HepG2 (cell line): ENCODE measurements at regions not wholly inside any gene's neighbourhood (a gene's known extent, or its start where the extent isn't known, plus 50 kb on each side); places are given as distances from the start of the nearest gene placed in this dataset.

Experiments used
- ATAC-seq: fragments of 200-7000 bp; cut with Tn5 transposase; 3 replicates; pipeline ENCODE4 v1.9.1; 2020; ENCODE audit warnings: mild to moderate bottlenecking, moderate library complexity
- BruUV-seq: library from RNA; stranded (reverse); fragments of 400-500 nt; replicated peaks from 2 replicates; lab custom pipeline; 2021; lab: Mats Ljungman, UMichigan
- CTCF ChIA-PET: fragments of 300-600 bp; formaldehyde crosslinking; extraction: SDS; loops from one replicate; lab custom pipeline; 2021; ENCODE audit warnings: low total read pairs, inconsistent platforms, low intra/inter-chr PET ratio; lab: Yijun Ruan, JAX
- POLR2A ChIA-PET: fragments of 350-600 bp; sonication (Branson Sonifier 250); formaldehyde crosslinking; loops from one replicate; lab custom pipeline; 2020; ENCODE audit warnings: antibody characterized with exemption, inconsistent platforms; lab: Yijun Ruan, JAX
- DNase-seq: peaks from one replicate; pipeline ENCODE4 v3.0.0-alpha.2; 2015; ENCODE audit warnings: low spot score
- FAIRE-seq: peaks from 3 replicates; lab custom pipeline; 2011; peaks lifted over from hg19 to GRCh38; lab: Jason Lieb, UNC
- H2AFZ ChIP-seq: one replicate; pipeline ENCODE4 v1.6.1; 2011; ENCODE audit warnings: low read length, inconsistent platforms
- H3K27ac ChIP-seq: fragments of 300-600 bp; 3 replicates; pipeline ENCODE4 v1.8.0; 2011; ENCODE audit warnings: mixed run types, mild to moderate bottlenecking, mixed read lengths, low read length, inconsistent platforms; ENCODE audit not compliant: insufficient read depth; ENCODE audit errors: extremely low read length
- H3K27me3 ChIP-seq, 2 experiments: fragments of 200-600 bp in 1 of 2; 2 replicates in 1 of 2; 3 replicates in 1 of 2; pipeline versions ENCODE4 v1.6.0 to v1.8.0; 2011; ENCODE audit warnings: low read length in 2 of 2, mild to moderate bottlenecking in 2 of 2, moderate library complexity in 2 of 2, inconsistent platforms in 1 of 2; ENCODE audit not compliant: insufficient read depth in 2 of 2, control insufficient read depth in 1 of 2
- H3K36me3 ChIP-seq, 2 experiments: fragments of 200-600 bp in 1 of 2; replicated peaks in 1 of 2; 2 replicates in 1 of 2; 3 replicates in 1 of 2; pipeline versions ENCODE4 v1.5.1 to v1.8.0; 2011; ENCODE audit warnings: low read length in 2 of 2, inconsistent platforms in 1 of 2; ENCODE audit not compliant: insufficient read depth in 2 of 2, control insufficient read depth in 1 of 2
- H3K4me1 ChIP-seq: 2 replicates; pipeline ENCODE4 v1.5.1; 2012; ENCODE audit warnings: low read length, inconsistent platforms; ENCODE audit not compliant: insufficient read depth
- H3K4me2 ChIP-seq: 2 replicates; pipeline ENCODE4 v1.6.0; 2011; ENCODE audit warnings: low read depth, low read length, inconsistent platforms
- H3K4me3 ChIP-seq, 3 experiments: fragments of 200-600 bp in 1 of 3; sonication (generic), shearing (Covaris generic) in 1 of 3; replicated peaks in 1 of 3; 2 replicates each; pipeline ENCODE4 v1.5.1; 2011 to 2016; ENCODE audit warnings: low read length in 3 of 3, inconsistent platforms in 2 of 3, low read depth in 2 of 3, mild to moderate bottlenecking in 2 of 3, control low read depth in 1 of 3, mixed read lengths in 1 of 3; ENCODE audit not compliant: insufficient read depth in 1 of 3
- H3K79me2 ChIP-seq: one replicate; pipeline ENCODE4 v1.6.1; 2011; ENCODE audit warnings: low read length, inconsistent platforms; ENCODE audit not compliant: insufficient read depth
- H3K9ac ChIP-seq: 2 replicates; pipeline ENCODE4 v1.6.0; 2011; ENCODE audit warnings: mild to moderate bottlenecking, low read depth, low read length, inconsistent platforms; ENCODE audit not compliant: insufficient read depth
- H3K9me3 ChIP-seq: 2 replicates; pipeline ENCODE4 v1.5.1; 2012; ENCODE audit warnings: mild to moderate bottlenecking, low read length
- H4K20me1 ChIP-seq: 2 replicates; pipeline ENCODE4 v1.6.0; 2011; ENCODE audit warnings: inconsistent platforms, mild to moderate bottlenecking, low read length, moderate library complexity; ENCODE audit not compliant: insufficient read depth
- FOXC1 ChIP-seq: sonication (generic); formaldehyde crosslinking; IDR thresholded peaks from 2 replicates; pipeline ENCODE4 v1.8.0; 2022; ENCODE audit warnings: mild to moderate bottlenecking, missing genetic modification reagents, borderline replicate concordance
- KDM5B ChIP-seq: sonication (generic); formaldehyde crosslinking; IDR thresholded peaks from 2 replicates; pipeline ENCODE4 v1.4.0; 2020; ENCODE audit warnings: missing genetic modification reagents, mild to moderate bottlenecking, borderline replicate concordance
- PRMT3 ChIP-seq: sonication (generic); formaldehyde crosslinking; IDR thresholded peaks from 2 replicates; pipeline ENCODE4 v1.8.1; 2022; ENCODE audit warnings: low read depth, mild to moderate bottlenecking, moderate library complexity, missing genetic modification reagents, borderline replicate concordance
- ZIK1 ChIP-seq: sonication (generic); formaldehyde crosslinking; IDR thresholded peaks from 2 replicates; pipeline ENCODE4 v1.5.0; 2020; ENCODE audit warnings: mild to moderate bottlenecking, low read depth, missing genetic modification reagents, borderline replicate concordance
- ZNF280B ChIP-seq: sonication (generic); formaldehyde crosslinking; IDR thresholded peaks from 2 replicates; pipeline ENCODE4 v1.5.0; 2020; ENCODE audit warnings: missing genetic modification reagents, mild to moderate bottlenecking, borderline replicate concordance
- ZNF746 ChIP-seq: sonication (generic); formaldehyde crosslinking; IDR thresholded peaks from 2 replicates; pipeline ENCODE4 v1.8.0; 2022; ENCODE audit warnings: mild to moderate bottlenecking, missing genetic modification reagents
- WGBS: methylation state at CpG from one replicate; pipeline ENCODE4 v1.1.6; 2017; ENCODE audit warnings: low lambda C conversion rate; 5-methylcytosine and 5-hydroxymethylcytosine counted together
- in situ Hi-C: cut with HindIII; loops from 2 replicates; pipeline ENCODE4 v1.10.0; 2017; ENCODE audit warnings: low pct_unique_long_range_greater_than_20kb; ENCODE audit not compliant: extremely low pct_ligation_motif_present
- intact Hi-C: fragments of 100-400 bp; cut with micrococcal nuclease; formaldehyde crosslinking; loops from one replicate; pipeline ENCODE4 v1.10.0; 2022; ENCODE audit not compliant: unreplicated experiment
- TF ChIP-seq, protein P1 (sequence below): fragments of 450-650 bp; IDR thresholded peaks from 2 replicates; pipeline ENCODE4 v1.6.1; 2016
- TF ChIP-seq, protein P2 (sequence below): sonication (generic); formaldehyde crosslinking; IDR thresholded peaks from 2 replicates; pipeline ENCODE4 v1.8.0; 2022; ENCODE audit warnings: mild to moderate bottlenecking, missing genetic modification reagents, moderate library complexity

GRCh38 chrX:88603237-88603636 is 143.8 kb upstream of the CPXCR1 start:
- Histone ChIP-seq H3K4me3 (no peak overlapping the region), H3K79me2 (no peaks in the 10 kb centered on the region), H3K9me3 (peaks cover 7% of the 10 kb centered on the region; the same call in 1 of the 2 replicates), H3K36me3 (no peaks in the 10 kb centered on the region), H3K27ac (peak overlapping the region; percentile 98), H3K27me3 (no peaks in the 10 kb centered on the region), H4K20me1 (no peaks in the 10 kb centered on the region), H3K4me2 (no peak overlapping the region), H2AFZ (no peak overlapping the region), H3K4me1 (peaks cover 57% of the 10 kb centered on the region), H3K9ac (peak overlapping the region; percentile 80; the same call in 1 of the 2 replicates)
- 100% methylated on average over 3 of the region's 3 CpGs for WGBS
- no peak for DNase-seq
- BruUV-seq, result no TSS peak
- in situ Hi-C loops (no loop called here), intact Hi-C loops (no loop called here)
- ChIA-PET CTCF (no interaction called here), POLR2A (interaction anchor here (3.9 kb wide), 1 partner anchor 43 kb away, joined by 31 read pairs; no protein-coding TSS in a partner anchor)
- ATAC-seq, result no peak
- TF ChIP-seq ZNF280B (no peak), PRMT3 (CRISPR knock-in tag) (no peak), ZNF746 (CRISPR knock-in tag) (no peak), FOXC1 (CRISPR knock-in tag) (no peak), ZIK1 (CRISPR knock-in tag) (no peak), KDM5B (CRISPR knock-in tag) (no peak)
- TF ChIP-seq, protein P1, sequence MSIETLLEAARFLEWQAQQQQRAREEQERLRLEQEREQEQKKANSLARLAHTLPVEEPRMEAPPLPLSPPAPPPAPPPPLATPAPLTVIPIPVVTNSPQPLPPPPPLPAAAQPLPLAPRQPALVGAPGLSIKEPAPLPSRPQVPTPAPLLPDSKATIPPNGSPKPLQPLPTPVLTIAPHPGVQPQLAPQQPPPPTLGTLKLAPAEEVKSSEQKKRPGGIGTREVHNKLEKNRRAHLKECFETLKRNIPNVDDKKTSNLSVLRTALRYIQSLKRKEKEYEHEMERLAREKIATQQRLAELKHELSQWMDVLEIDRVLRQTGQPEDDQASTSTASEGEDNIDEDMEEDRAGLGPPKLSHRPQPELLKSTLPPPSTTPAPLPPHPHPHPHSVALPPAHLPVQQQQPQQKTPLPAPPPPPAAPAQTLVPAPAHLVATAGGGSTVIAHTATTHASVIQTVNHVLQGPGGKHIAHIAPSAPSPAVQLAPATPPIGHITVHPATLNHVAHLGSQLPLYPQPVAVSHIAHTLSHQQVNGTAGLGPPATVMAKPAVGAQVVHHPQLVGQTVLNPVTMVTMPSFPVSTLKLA, result no peak
- TF ChIP-seq, protein P2, sequence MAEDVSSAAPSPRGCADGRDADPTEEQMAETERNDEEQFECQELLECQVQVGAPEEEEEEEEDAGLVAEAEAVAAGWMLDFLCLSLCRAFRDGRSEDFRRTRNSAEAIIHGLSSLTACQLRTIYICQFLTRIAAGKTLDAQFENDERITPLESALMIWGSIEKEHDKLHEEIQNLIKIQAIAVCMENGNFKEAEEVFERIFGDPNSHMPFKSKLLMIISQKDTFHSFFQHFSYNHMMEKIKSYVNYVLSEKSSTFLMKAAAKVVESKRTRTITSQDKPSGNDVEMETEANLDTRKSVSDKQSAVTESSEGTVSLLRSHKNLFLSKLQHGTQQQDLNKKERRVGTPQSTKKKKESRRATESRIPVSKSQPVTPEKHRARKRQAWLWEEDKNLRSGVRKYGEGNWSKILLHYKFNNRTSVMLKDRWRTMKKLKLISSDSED (CRISPR knock-in tag), result no peak
- no peak for FAIRE-seq
